HEK293 (cell line): ENCODE measurements at regions not wholly inside any gene's neighbourhood (a gene's known extent, or its start where the extent isn't known, plus 50 kb on each side); places are given as distances from the start of the nearest gene placed in this dataset.

Experiments used
- CTCF ChIA-PET: fragments of 350-600 bp; formaldehyde crosslinking; extraction: SDS; loops from one replicate; lab custom pipeline; 2021; ENCODE audit warnings: antibody characterized with exemption; lab: Yijun Ruan, JAX
- POLR2A ChIA-PET: fragments of 300-600 bp; formaldehyde crosslinking; extraction: SDS; loops from one replicate; lab custom pipeline; 2020; ENCODE audit warnings: antibody characterized with exemption, inconsistent platforms; lab: Yijun Ruan, JAX
- H3K27ac ChIP-seq: fragments of 200-500 bp; sonication (Bioruptor generic); 2 replicates; pipeline ENCODE4 v1.5.1; 2014; ENCODE audit warnings: low read depth, low read length, control low read depth, inconsistent platforms; ENCODE audit errors: extremely low read depth
- H3K36me3 ChIP-seq, 2 experiments: fragments of 200-500 bp in 1 of 2; sonication (Bioruptor generic) in 1 of 2; 1 replicate in 1 of 2; 2 replicates in 1 of 2; pipeline ENCODE4 v1.5.1; 2014 to 2017; ENCODE audit warnings: inconsistent platforms in 2 of 2, low read length in 2 of 2; ENCODE audit not compliant: control insufficient read depth in 2 of 2, insufficient read depth in 1 of 2
- H3K4me1 ChIP-seq: fragments of 200-500 bp; sonication (Bioruptor generic); 2 replicates; pipeline ENCODE4 v1.5.1; 2014; ENCODE audit warnings: mild to moderate bottlenecking, low read length, inconsistent platforms; ENCODE audit not compliant: control insufficient read depth, insufficient read depth
- H3K4me3 ChIP-seq: 2 replicates; pipeline ENCODE4 v1.5.1; 2011; ENCODE audit warnings: low read depth, mild to moderate bottlenecking, control low read depth, low read length, moderate library complexity
- H3K9me3 ChIP-seq: fragments of 200-500 bp; sonication (Bioruptor generic); 2 replicates; pipeline ENCODE4 v1.5.1; 2014; ENCODE audit warnings: low read depth, low read length, inconsistent platforms; ENCODE audit not compliant: control insufficient read depth, insufficient read depth
- GFI1B ChIP-seq: fragments of 450-650 bp; formaldehyde crosslinking; IDR thresholded peaks from 2 replicates; pipeline ENCODE4 v1.5.1; 2016; ENCODE audit warnings: missing biosample characterization, missing genetic modification characterization
- HOXC10 ChIP-seq: sonication (generic); formaldehyde crosslinking; IDR thresholded peaks from 2 replicates; pipeline ENCODE4 v1.8.1; 2023; ENCODE audit warnings: mild to moderate bottlenecking, missing genetic modification reagents
- PRDM1 ChIP-seq: fragments of 450-650 bp; formaldehyde crosslinking; IDR thresholded peaks from 2 replicates; pipeline ENCODE4; 2016; ENCODE audit warnings: missing biosample characterization, missing genetic modification characterization
- PRDM6 ChIP-seq: fragments of 450-650 bp; formaldehyde crosslinking; IDR thresholded peaks from 2 replicates; pipeline ENCODE4 v1.5.1; 2017; ENCODE audit warnings: missing biosample characterization, missing genetic modification characterization
- RBAK ChIP-seq: fragments of 450-650 bp; formaldehyde crosslinking; IDR thresholded peaks from 2 replicates; pipeline ENCODE4 v1.5.1; 2016; ENCODE audit warnings: missing biosample characterization, missing genetic modification characterization
- REST ChIP-seq: fragments of 450-650 bp; formaldehyde crosslinking; IDR thresholded peaks from 2 replicates; pipeline ENCODE4 v1.5.1; 2016; ENCODE audit warnings: missing biosample characterization, missing genetic modification characterization
- SCRT2 ChIP-seq: fragments of 450-650 bp; formaldehyde crosslinking; IDR thresholded peaks from 2 replicates; pipeline ENCODE4 v1.5.1; 2016; ENCODE audit warnings: missing biosample characterization, missing genetic modification characterization
- ZBTB8A ChIP-seq: fragments of 450-650 bp; formaldehyde crosslinking; IDR thresholded peaks from 2 replicates; pipeline ENCODE4 v1.5.1; 2016; ENCODE audit warnings: missing biosample characterization, missing genetic modification characterization
- ZNF114 ChIP-seq: fragments of 450-650 bp; formaldehyde crosslinking; IDR thresholded peaks from 2 replicates; pipeline ENCODE4 v1.5.0; 2017; ENCODE audit warnings: missing biosample characterization, missing genetic modification characterization
- ZNF155 ChIP-seq: fragments of 450-650 bp; formaldehyde crosslinking; IDR thresholded peaks from 2 replicates; pipeline ENCODE4 v1.5.1; 2016; ENCODE audit warnings: missing biosample characterization, missing genetic modification characterization
- ZNF174 ChIP-seq: fragments of 450-650 bp; formaldehyde crosslinking; IDR thresholded peaks from 2 replicates; pipeline ENCODE4 v1.5.0; 2017; ENCODE audit warnings: missing biosample characterization, mild to moderate bottlenecking, missing genetic modification characterization
- ZNF350 ChIP-seq: fragments of 450-650 bp; formaldehyde crosslinking; IDR thresholded peaks from 2 replicates; pipeline ENCODE4 v1.5.0; 2017; ENCODE audit warnings: missing biosample characterization, mild to moderate bottlenecking, missing genetic modification characterization
- ZNF510 ChIP-seq: fragments of 450-650 bp; formaldehyde crosslinking; IDR thresholded peaks from 2 replicates; pipeline ENCODE4 v1.5.1; 2018; ENCODE audit warnings: mild to moderate bottlenecking, missing genetic modification characterization, missing biosample characterization; ENCODE audit not compliant: insufficient replicate concordance
- ZNF514 ChIP-seq: fragments of 450-650 bp; formaldehyde crosslinking; IDR thresholded peaks from 2 replicates; pipeline ENCODE4 v1.5.1; 2016; ENCODE audit warnings: missing biosample characterization, missing genetic modification characterization
- ZNF571 ChIP-seq: fragments of 450-650 bp; formaldehyde crosslinking; IDR thresholded peaks from 2 replicates; pipeline ENCODE4 v1.5.0; 2017; ENCODE audit warnings: missing biosample characterization, missing genetic modification characterization
- ZNF610 ChIP-seq: fragments of 450-650 bp; formaldehyde crosslinking; IDR thresholded peaks from 2 replicates; pipeline ENCODE4 v1.5.1; 2016; ENCODE audit warnings: missing biosample characterization, missing genetic modification characterization, borderline replicate concordance
- ZNF626 ChIP-seq: fragments of 450-650 bp; sonication (Bioruptor Pico); formaldehyde crosslinking; IDR thresholded peaks from 2 replicates; pipeline ENCODE4 v1.5.1; 2018; ENCODE audit warnings: missing biosample characterization, missing genetic modification characterization, inconsistent platforms
- ZNF645 ChIP-seq: fragments of 450-650 bp; formaldehyde crosslinking; IDR thresholded peaks from 2 replicates; pipeline ENCODE4; 2016; ENCODE audit warnings: missing biosample characterization, missing genetic modification characterization
- TF ChIP-seq, protein P1 (sequence below): fragments of 450-650 bp; formaldehyde crosslinking; IDR thresholded peaks from 2 replicates; pipeline ENCODE4 v1.5.1; 2016; ENCODE audit warnings: missing biosample characterization, missing genetic modification characterization
- TF ChIP-seq, protein P2 (sequence below): fragments of 450-650 bp; formaldehyde crosslinking; IDR thresholded peaks from 2 replicates; pipeline ENCODE4 v1.5.1; 2016; ENCODE audit warnings: missing biosample characterization, missing genetic modification characterization, low read depth
- TF ChIP-seq, protein P3 (sequence below): fragments of 450-650 bp; formaldehyde crosslinking; IDR thresholded peaks from 2 replicates; pipeline ENCODE4 v1.5.1; 2016; ENCODE audit warnings: missing biosample characterization, missing genetic modification characterization
- TF ChIP-seq, protein P4 (sequence below): fragments of 450-650 bp; formaldehyde crosslinking; IDR thresholded peaks from 2 replicates; pipeline ENCODE4 v1.5.1; 2016; ENCODE audit warnings: missing biosample characterization, missing genetic modification characterization

- H3K4me1 ChIP-seq, result no peaks in the 10 kb centered on the region
- CTCF ChIA-PET, result interaction anchor here (0.5 to 0.9 kb wide), 2 partner anchors 34 to 513 kb away, joined by 3 to 4 read pairs; no protein-coding TSS in a partner anchor
- no peaks in the 10 kb centered on the region for H3K9me3 ChIP-seq
- no peaks in the 10 kb centered on the region for H3K36me3 ChIP-seq
- TF ChIP-seq GFI1B (no peak), ZNF174 (tag by site-specific recombination) (no peak), ZNF610 (tag by site-specific recombination) (no peak), PRDM1 (tag by site-specific recombination) (no peak), SCRT2 (tag by site-specific recombination) (no peak), ZNF571 (tag by site-specific recombination) (no peak), RBAK (no peak), ZNF514 (no peak), ZNF510 (no peak), HOXC10 (CRISPR knock-in tag) (no peak), REST (tag by site-specific recombination) (no peak), ZNF114 (tag by site-specific recombination) (no peak), ZBTB8A (no peak), ZNF350 (tag by site-specific recombination) (no peak)
- TF ChIP-seq, all 188 proteins: peak for 0
- Histone ChIP-seq H3K4me3 (no peak overlapping the region), H3K27ac (no peak overlapping the region)
- POLR2A ChIA-PET, result no interaction called here
These were observed 247.4 kb upstream of the CELF4 start for GRCh38 chr18:37812961-37813360.

DNA sequence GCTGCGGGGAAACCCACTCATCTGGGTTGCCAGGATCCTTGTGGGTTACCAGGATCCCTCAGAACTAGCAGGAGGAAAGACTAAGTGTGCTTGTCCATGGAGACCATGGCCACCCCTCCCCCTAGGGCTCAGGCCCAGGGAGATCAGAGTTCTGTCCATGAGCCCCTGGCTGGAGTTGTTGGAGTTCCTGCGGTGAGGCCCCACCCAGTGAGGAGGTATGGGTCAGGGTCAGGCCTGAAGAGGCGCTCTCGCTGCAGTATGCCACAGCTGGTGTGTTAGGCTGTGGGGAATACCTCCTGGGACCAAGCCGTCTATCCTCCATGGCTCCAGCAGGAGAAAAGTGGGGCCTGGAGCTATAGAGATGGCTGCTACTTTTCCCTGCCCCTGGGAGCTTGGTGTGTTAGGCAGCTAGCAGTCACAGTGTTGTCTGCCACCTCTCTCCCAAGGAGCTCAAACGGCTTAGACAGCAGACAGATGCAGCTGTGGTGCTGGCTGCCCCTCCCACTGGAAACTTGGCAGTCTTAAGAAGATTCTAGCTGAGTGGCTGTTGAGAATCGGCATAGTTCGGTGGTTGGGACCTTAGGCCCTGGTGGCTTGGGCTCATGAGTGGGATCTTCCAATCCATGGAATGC lies 240.3 kb upstream of the CELF4 start:
- no peaks in the 10 kb centered on the region for H3K9me3 ChIP-seq
- CTCF ChIA-PET, result no interaction called here
- POLR2A ChIA-PET, result no interaction called here
- H3K36me3 ChIP-seq, result no peaks in the 10 kb centered on the region
- no peak overlapping the region for H3K4me3 ChIP-seq
- no peak overlapping the region for H3K27ac ChIP-seq
- H3K4me1 ChIP-seq, result no peaks in the 10 kb centered on the region
- TF ChIP-seq, protein P1, sequence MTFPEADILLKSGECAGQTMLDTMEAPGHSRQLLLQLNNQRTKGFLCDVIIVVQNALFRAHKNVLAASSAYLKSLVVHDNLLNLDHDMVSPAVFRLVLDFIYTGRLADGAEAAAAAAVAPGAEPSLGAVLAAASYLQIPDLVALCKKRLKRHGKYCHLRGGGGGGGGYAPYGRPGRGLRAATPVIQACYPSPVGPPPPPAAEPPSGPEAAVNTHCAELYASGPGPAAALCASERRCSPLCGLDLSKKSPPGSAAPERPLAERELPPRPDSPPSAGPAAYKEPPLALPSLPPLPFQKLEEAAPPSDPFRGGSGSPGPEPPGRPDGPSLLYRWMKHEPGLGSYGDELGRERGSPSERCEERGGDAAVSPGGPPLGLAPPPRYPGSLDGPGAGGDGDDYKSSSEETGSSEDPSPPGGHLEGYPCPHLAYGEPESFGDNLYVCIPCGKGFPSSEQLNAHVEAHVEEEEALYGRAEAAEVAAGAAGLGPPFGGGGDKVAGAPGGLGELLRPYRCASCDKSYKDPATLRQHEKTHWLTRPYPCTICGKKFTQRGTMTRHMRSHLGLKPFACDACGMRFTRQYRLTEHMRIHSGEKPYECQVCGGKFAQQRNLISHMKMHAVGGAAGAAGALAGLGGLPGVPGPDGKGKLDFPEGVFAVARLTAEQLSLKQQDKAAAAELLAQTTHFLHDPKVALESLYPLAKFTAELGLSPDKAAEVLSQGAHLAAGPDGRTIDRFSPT (tag by site-specific recombination), result no peak
- TF ChIP-seq ZNF626 (tag by site-specific recombination) (no peak), PRDM6 (tag by site-specific recombination) (no peak), ZNF645 (no peak), ZNF571 (tag by site-specific recombination) (no peak), ZNF155 (tag by site-specific recombination) (no peak)
- TF ChIP-seq, protein P2, sequence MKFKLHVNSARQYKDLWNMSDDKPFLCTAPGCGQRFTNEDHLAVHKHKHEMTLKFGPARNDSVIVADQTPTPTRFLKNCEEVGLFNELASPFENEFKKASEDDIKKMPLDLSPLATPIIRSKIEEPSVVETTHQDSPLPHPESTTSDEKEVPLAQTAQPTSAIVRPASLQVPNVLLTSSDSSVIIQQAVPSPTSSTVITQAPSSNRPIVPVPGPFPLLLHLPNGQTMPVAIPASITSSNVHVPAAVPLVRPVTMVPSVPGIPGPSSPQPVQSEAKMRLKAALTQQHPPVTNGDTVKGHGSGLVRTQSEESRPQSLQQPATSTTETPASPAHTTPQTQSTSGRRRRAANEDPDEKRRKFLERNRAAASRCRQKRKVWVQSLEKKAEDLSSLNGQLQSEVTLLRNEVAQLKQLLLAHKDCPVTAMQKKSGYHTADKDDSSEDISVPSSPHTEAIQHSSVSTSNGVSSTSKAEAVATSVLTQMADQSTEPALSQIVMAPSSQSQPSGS (tag by site-specific recombination), result no peak
- TF ChIP-seq, protein P3, sequence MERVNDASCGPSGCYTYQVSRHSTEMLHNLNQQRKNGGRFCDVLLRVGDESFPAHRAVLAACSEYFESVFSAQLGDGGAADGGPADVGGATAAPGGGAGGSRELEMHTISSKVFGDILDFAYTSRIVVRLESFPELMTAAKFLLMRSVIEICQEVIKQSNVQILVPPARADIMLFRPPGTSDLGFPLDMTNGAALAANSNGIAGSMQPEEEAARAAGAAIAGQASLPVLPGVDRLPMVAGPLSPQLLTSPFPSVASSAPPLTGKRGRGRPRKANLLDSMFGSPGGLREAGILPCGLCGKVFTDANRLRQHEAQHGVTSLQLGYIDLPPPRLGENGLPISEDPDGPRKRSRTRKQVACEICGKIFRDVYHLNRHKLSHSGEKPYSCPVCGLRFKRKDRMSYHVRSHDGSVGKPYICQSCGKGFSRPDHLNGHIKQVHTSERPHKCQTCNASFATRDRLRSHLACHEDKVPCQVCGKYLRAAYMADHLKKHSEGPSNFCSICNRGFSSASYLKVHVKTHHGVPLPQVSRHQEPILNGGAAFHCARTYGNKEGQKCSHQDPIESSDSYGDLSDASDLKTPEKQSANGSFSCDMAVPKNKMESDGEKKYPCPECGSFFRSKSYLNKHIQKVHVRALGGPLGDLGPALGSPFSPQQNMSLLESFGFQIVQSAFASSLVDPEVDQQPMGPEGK (tag by site-specific recombination), result no peak
- TF ChIP-seq, protein P4, sequence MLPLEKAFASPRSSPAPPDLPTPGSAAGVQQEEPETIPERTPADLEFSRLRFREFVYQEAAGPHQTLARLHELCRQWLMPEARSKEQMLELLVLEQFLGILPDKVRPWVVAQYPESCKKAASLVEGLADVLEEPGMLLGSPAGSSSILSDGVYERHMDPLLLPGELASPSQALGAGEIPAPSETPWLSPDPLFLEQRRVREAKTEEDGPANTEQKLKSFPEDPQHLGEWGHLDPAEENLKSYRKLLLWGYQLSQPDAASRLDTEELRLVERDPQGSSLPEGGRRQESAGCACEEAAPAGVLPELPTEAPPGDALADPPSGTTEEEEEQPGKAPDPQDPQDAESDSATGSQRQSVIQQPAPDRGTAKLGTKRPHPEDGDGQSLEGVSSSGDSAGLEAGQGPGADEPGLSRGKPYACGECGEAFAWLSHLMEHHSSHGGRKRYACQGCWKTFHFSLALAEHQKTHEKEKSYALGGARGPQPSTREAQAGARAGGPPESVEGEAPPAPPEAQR (tag by site-specific recombination), result no peak
